GM12878 (cell line): ENCODE measurements at regions not wholly inside any gene's neighbourhood (a gene's known extent, or its start where the extent isn't known, plus 50 kb on each side); places are given as distances from the start of the nearest gene placed in this dataset.

Source experiments
- ATAC-seq: fragments of 200-7000 bp; cut with Tn5 transposase; 3 replicates; pipeline ENCODE4 v1.9.1; 2020; ENCODE audit warnings: mild to moderate bottlenecking, moderate library complexity
- BruUV-seq: library from RNA; stranded (reverse); fragments of 400-500 nt; replicated peaks from 2 replicates; lab custom pipeline; 2021; lab: Mats Ljungman, UMichigan
- CTCF ChIA-PET: fragments of 300-600 bp; sonication (Branson Sonifier 250); formaldehyde crosslinking; extraction: SDS; loops from one replicate; lab custom pipeline; 2021; ENCODE audit warnings: inconsistent platforms; lab: Yijun Ruan, JAX
- POLR2A ChIA-PET: fragments of 350-600 bp; formaldehyde crosslinking; extraction: SDS; loops from one replicate; lab custom pipeline; 2021; ENCODE audit warnings: inconsistent platforms; lab: Charles Lee
- RAD21 ChIA-PET: fragments of 300-600 bp; sonication (Branson Sonifier 250); formaldehyde crosslinking; loops from one replicate; lab custom pipeline; 2023; ENCODE audit warnings: antibody characterized with exemption; ENCODE audit not compliant: unreplicated experiment; lab: Charles Lee
- SMC1A ChIA-PET: fragments of 300-600 bp; sonication (Branson Sonifier 250); formaldehyde crosslinking; loops from one replicate; lab custom pipeline; 2023; ENCODE audit not compliant: unreplicated experiment, uncharacterized antibody; lab: Charles Lee
- DNase-seq: peaks from one replicate; pipeline ENCODE4 v3.0.0-alpha.2; 2011; ENCODE audit warnings: low read depth, low spot score
- FAIRE-seq: peaks from 3 replicates; lab custom pipeline; 2011; peaks lifted over from hg19 to GRCh38; lab: Jason Lieb, UNC
- H2AFZ ChIP-seq: 2 replicates; pipeline ENCODE4 v1.6.0; 2011; ENCODE audit warnings: low read depth, low read length, control low read depth; ENCODE audit not compliant: control insufficient read depth
- H3K27ac ChIP-seq: 2 replicates; pipeline ENCODE4 v1.5.1; 2011; ENCODE audit warnings: control low read depth; ENCODE audit not compliant: control insufficient read depth, insufficient read depth
- H3K27me3 ChIP-seq, 2 experiments: replicated peaks in 1 of 2; 2 replicates each; pipeline versions ENCODE4 v1.6.0 to v1.6.1; 2011; ENCODE audit warnings: low read length in 1 of 2; ENCODE audit not compliant: control insufficient read depth in 2 of 2, insufficient read depth in 2 of 2
- H3K36me3 ChIP-seq, 2 experiments: 2 replicates each; pipeline ENCODE4 v1.5.1; 2011; ENCODE audit warnings: low read length in 1 of 2; ENCODE audit not compliant: control insufficient read depth in 2 of 2, insufficient read depth in 2 of 2
- H3K4me1 ChIP-seq: 2 replicates; pipeline ENCODE4 v1.6.1; 2011; ENCODE audit warnings: mild to moderate bottlenecking, low read length, moderate library complexity, mixed read lengths; ENCODE audit not compliant: control insufficient read depth, insufficient read depth
- H3K4me2 ChIP-seq: 2 replicates; pipeline ENCODE4 v1.6.0; 2011; ENCODE audit warnings: control low read depth; ENCODE audit not compliant: control insufficient read depth, insufficient read depth
- H3K4me3 ChIP-seq: fragments of 200-600 bp; sonication (generic); 2 replicates; pipeline ENCODE4 v1.5.1; 2016
- H3K79me2 ChIP-seq: 2 replicates; pipeline ENCODE4 v1.6.0; 2011; ENCODE audit warnings: low read length; ENCODE audit not compliant: control insufficient read depth, insufficient read depth
- H3K9ac ChIP-seq: 2 replicates; pipeline ENCODE4 v1.8.0; 2011; ENCODE audit warnings: low read length, control low read depth, mixed read lengths; ENCODE audit not compliant: control insufficient read depth, insufficient read depth
- H3K9me3 ChIP-seq: replicated peaks from 3 replicates; pipeline ENCODE4 v1.5.1; 2011; ENCODE audit warnings: mild to moderate bottlenecking, low read length; ENCODE audit not compliant: control insufficient read depth, insufficient read depth
- H4K20me1 ChIP-seq: 2 replicates; pipeline ENCODE4 v1.6.0; 2011; ENCODE audit not compliant: control insufficient read depth, insufficient read depth
- BCL11A ChIP-seq: IDR thresholded peaks from 2 replicates; pipeline ENCODE4 v1.6.1; 2011; ENCODE audit warnings: low read depth, low read length
- CHD4 ChIP-seq: fragments of 200-600 bp; sonication (generic); IDR thresholded peaks from 2 replicates; pipeline ENCODE4 v1.6.1; 2016; ENCODE audit warnings: mild to moderate bottlenecking
- CUX1 ChIP-seq: IDR thresholded peaks from 2 replicates; pipeline ENCODE4 v1.6.1; 2012; ENCODE audit warnings: improper control_type of control experiment, low read depth, low read length; ENCODE audit not compliant: insufficient replicate concordance
- E2F4 ChIP-seq: IDR thresholded peaks from 2 replicates; pipeline ENCODE4 v1.6.1; 2012; ENCODE audit warnings: low read depth, low read length, improper control_type of control experiment
- EED ChIP-seq: sonication (generic); IDR thresholded peaks from 2 replicates; pipeline ENCODE4 v1.6.1; 2016; ENCODE audit warnings: antibody characterized with exemption, low read depth
- HCFC1 ChIP-seq: fragments of 150-350 bp; IDR thresholded peaks from 2 replicates; pipeline ENCODE4 v1.6.1; 2014; ENCODE audit warnings: low read length
- KDM1A ChIP-seq: fragments of 200-600 bp; sonication (generic); IDR thresholded peaks from 2 replicates; pipeline ENCODE4 v1.6.1; 2016; ENCODE audit warnings: borderline replicate concordance
- MTA2 ChIP-seq: fragments of 450-650 bp; IDR thresholded peaks from 2 replicates; pipeline ENCODE4 v1.6.1; 2016; ENCODE audit warnings: low read depth, mild to moderate bottlenecking, moderate library complexity
- NFXL1 ChIP-seq: fragments of 450-650 bp; IDR thresholded peaks from 2 replicates; pipeline ENCODE4 v1.6.1; 2017; ENCODE audit warnings: antibody characterized with exemption, mild to moderate bottlenecking, borderline replicate concordance
- NKRF ChIP-seq: fragments of 450-650 bp; conservative IDR thresholded peaks from 2 replicates; pipeline ENCODE4 v1.6.1; 2017; ENCODE audit warnings: mild to moderate bottlenecking, moderate library complexity
- STAT1 ChIP-seq: fragments of 450-650 bp; conservative IDR thresholded peaks from 2 replicates; pipeline ENCODE4 v1.6.1; 2014; ENCODE audit warnings: antibody characterized with exemption, mild to moderate bottlenecking
- ZNF207 ChIP-seq: fragments of 450-650 bp; IDR thresholded peaks from 2 replicates; pipeline ENCODE4 v1.6.1; 2014; ENCODE audit warnings: antibody characterized with exemption, mild to moderate bottlenecking, borderline replicate concordance
- ZNF274 ChIP-seq: IDR thresholded peaks from one replicate; pipeline ENCODE4 v1.8.0; 2011; ENCODE audit not compliant: insufficient read length, insufficient read depth
- WGBS: methylation state at CpG from one replicate; pipeline ENCODE4 v1.1.6; 2016; ENCODE audit warnings: low lambda C conversion rate; ENCODE audit not compliant: insufficient replicate concordance, insufficient coverage; ENCODE audit errors: missing lambda C conversion rate; 5-methylcytosine and 5-hydroxymethylcytosine counted together
- in situ Hi-C: fragments of 300-500 bp; cut with MboI; formaldehyde crosslinking; loops from 9 replicates; pipeline ENCODE4 v1.14.3; 2018; ENCODE audit warnings: mixed read lengths
- intact Hi-C: fragments of 100-400 bp; cut with micrococcal nuclease; formaldehyde crosslinking; loops from one replicate; pipeline ENCODE4 v1.14.2; 2022; ENCODE audit not compliant: unreplicated experiment
- TF ChIP-seq, protein P1 (sequence below): IDR thresholded peaks from 2 replicates; pipeline ENCODE4 v1.6.1; 2011; ENCODE audit warnings: borderline replicate concordance, low read depth, mild to moderate bottlenecking, moderate library complexity, low read length; ENCODE audit not compliant: insufficient read depth, poor library complexity, severe bottlenecking

DNA sequence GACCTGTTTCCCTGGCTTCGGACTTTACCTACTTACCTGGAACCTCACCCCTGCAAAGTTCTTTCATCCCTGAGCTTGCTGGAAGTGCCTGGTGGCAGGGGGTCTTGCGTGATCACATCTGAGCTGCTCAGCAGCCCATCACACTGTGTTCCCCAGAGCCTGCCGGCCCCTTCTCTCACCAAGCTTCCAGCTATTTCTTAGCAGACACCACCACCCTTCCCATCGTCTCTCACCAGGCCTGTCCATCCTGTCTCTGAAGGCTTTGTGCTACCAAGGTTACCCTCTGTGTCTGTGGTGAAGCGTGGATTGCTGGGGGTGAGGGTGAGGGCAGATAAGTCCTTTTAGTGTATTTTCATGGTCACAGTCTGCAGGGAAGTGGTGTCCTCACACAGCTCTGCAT lies 78.8 kb upstream of the NRXN3 start:
- DNase-seq (no peak), FAIRE-seq (no peak), ATAC-seq (no peak)
- H4K20me1 ChIP-seq: no peaks in the 10 kb centered on the region
- H3K79me2 ChIP-seq: no peaks in the 10 kb centered on the region
- no peaks in the 10 kb centered on the region for H3K36me3 ChIP-seq
- 24% methylated on average over 5 of the region's 5 CpGs for WGBS
- POLR2A ChIA-PET: no interaction called here
- SMC1A ChIA-PET: no interaction called here
- H2AFZ ChIP-seq: no peak overlapping the region
- RAD21 ChIA-PET: no interaction called here
- no peak overlapping the region for H3K4me2 ChIP-seq
- no peak for TF ChIP-seq ZNF274
- no peak for TF ChIP-seq KDM1A
- no peak for TF ChIP-seq STAT1
- no peak for TF ChIP-seq HCFC1
- TF ChIP-seq, protein P1, sequence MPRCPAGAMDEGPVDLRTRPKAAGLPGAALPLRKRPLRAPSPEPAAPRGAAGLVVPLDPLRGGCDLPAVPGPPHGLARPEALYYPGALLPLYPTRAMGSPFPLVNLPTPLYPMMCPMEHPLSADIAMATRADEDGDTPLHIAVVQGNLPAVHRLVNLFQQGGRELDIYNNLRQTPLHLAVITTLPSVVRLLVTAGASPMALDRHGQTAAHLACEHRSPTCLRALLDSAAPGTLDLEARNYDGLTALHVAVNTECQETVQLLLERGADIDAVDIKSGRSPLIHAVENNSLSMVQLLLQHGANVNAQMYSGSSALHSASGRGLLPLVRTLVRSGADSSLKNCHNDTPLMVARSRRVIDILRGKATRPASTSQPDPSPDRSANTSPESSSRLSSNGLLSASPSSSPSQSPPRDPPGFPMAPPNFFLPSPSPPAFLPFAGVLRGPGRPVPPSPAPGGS: no peak
- TF ChIP-seq MTA2: no peak
- no peak for TF ChIP-seq NKRF
- TF ChIP-seq EED: no peak
- no peak for TF ChIP-seq NFXL1
- no peak for TF ChIP-seq CUX1
- TF ChIP-seq ZNF207: no peak
- TF ChIP-seq BCL11A: no peak
- no peak for TF ChIP-seq E2F4
- no peak for TF ChIP-seq CHD4
- CTCF ChIA-PET: interaction anchor here (1.0 kb wide), 1 partner anchor 69 kb away, joined by 3 read pairs; no protein-coding TSS in a partner anchor
- intact Hi-C loops: no loop called here
- H3K9ac ChIP-seq: no peak overlapping the region
- no TSS peak for BruUV-seq
- no peaks in the 10 kb centered on the region for H3K9me3 ChIP-seq
- in situ Hi-C loops: no loop called here
- peaks cover 8% of the 10 kb centered on the region in 2 experiments for H3K27me3 ChIP-seq
- H3K4me1 ChIP-seq: no peaks in the 10 kb centered on the region
- no peak overlapping the region for H3K27ac ChIP-seq
- no peak overlapping the region for H3K4me3 ChIP-seq
